ENCODE measurements at regions not wholly inside any gene's neighbourhood (a gene's known extent, or its start where the extent isn't known, plus 50 kb on each side); places are given as distances from the start of the nearest gene placed in this dataset.

DNA sequence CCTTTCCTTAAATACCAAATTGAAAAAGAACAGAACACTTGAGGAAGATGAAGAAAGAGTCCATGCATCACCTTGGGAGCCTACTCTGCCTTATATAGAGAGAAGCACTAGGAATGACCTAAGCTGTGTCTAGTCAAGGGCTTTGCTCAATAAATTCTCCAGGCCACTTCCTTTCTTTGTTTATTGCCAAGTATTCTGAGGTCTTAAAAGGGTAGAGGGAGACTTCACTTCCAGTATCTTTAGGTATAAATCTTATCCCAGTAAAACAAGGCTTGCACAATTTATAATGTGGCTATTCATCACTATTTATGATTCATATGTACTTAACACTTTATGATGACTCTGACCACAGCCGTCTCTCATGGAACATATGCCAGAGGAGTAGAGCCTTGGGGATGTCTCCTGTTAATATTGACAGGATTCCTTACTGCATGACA lies 85.1 kb upstream of the ARHGAP5 start:
- Histone ChIP-seq H3K27me3 (no peaks in the 10 kb centered on the region), H3K36me3 (no peaks in the 10 kb centered on the region), H3K4me3 (ENCODE audit: low read depth, low read length) (no peak overlapping the region), H3K9me3 (no peaks in the 10 kb centered on the region), H3K4me1 (0 out of 2 replicates have a peak, but pooled peaks cover 4% of the 10 kb centered on the region)
- no peak for DNase-seq
- TF ChIP-seq CTCF (IDR thresholded peaks at IDR 0.05; ENCODE audit: low read depth, low read length) = no peak

DNA sequence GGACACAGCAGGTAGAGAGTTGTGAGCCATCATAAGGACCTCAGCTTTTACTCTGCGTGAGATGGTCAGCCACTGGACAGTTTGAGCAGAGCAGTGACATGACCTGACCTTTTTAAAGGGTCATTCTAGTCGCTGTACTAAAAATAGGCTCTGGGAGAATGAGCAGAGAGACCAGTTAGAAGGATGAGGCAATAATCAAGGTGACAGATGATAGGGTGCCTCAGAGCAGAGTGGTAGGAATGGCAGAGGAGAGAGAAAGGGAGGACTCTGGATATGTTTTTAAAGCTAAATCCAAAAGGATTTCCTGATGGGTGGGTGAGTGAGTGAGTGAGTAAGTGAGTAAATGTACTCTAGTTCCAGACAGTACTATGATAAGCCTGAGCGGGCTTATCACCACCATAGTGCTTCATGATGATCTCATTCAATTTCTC lies 83.6 kb upstream of the ARHGAP5 start:
- Histone ChIP-seq H3K9me3 (no peaks in the 10 kb centered on the region), H3K4me1 (peaks cover 12% of the 10 kb centered on the region; the same call in 1 of the 2 replicates), H3K4me3 (ENCODE audit: low read depth, low read length) (no peak overlapping the region), H3K27me3 (no peaks in the 10 kb centered on the region), H3K36me3 (no peaks in the 10 kb centered on the region)
- TF ChIP-seq CTCF (IDR thresholded peaks at IDR 0.05; ENCODE audit: low read depth, low read length) = no peak
- DNase-seq = no peak

DNA sequence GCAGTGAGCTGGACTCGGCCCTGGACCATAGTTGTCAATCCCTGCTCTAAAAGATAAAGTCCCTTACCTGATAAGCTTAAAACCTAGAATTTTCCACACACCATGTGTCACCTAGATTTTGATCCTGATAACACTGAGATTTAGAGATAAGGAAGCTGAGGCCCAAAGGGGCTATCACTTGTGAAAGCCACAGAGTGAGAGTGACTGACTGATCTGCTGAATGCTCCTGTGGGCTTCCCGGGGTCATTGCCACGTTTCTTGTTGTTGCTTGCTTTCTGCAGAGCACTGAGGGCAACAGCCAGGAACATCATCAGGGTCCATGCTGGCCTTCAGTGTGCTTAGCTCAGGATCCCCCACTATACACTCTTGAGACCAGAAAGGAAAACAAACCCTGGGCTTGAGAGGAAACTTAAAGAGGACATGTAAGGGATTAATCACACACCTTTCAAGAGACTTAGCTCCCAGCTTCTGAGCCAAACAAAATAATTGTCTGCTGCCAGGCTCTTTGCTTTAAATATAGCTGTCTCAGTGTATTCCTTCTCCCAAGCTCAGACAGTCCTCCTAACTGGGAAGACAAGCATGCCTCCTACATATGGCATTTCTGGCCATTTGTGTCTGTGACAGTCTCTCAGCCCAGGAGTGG lies 82.6 kb upstream of the ARHGAP5 start:
- no peak overlapping the region for H3K4me3 ChIP-seq (ENCODE audit: low read depth, low read length)
- DNase-seq = no peak
- no peaks in the 10 kb centered on the region for H3K9me3 ChIP-seq
- TF ChIP-seq CTCF (IDR thresholded peaks at IDR 0.05; ENCODE audit: low read depth, low read length) = no peak
- H3K27me3 ChIP-seq = no peaks in the 10 kb centered on the region
- peaks cover 13% of the 10 kb centered on the region; the same call in 1 of the 2 replicates for H3K4me1 ChIP-seq
- H3K36me3 ChIP-seq = no peaks in the 10 kb centered on the region

DNA sequence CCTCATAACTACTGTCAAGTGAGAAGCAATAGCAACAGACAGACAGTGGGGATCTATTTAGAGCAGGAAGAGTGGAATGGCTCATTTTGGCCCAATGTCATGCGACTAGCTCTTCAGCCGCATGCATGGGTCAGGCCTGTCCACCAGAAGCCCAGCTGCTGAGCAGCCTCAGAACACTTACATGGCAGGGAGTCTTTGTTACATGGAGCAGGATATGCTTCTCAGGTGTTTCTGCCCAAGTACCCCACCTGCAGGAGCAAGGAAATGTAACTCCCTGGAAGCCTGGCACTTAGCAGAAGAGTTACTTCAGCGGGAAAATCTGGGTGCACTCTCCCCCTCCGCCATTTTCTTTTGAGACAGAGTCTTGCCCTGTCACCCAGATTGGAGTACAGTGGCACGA lies 73.5 kb upstream of the ARHGAP5 start:
- Histone ChIP-seq H3K27me3 (no peaks in the 10 kb centered on the region), H3K36me3 (no peaks in the 10 kb centered on the region), H3K9me3 (no peaks in the 10 kb centered on the region), H3K4me1 (0 out of 2 replicates have a peak, but pooled peaks cover under 1% of the 10 kb centered on the region), H3K4me3 (ENCODE audit: low read depth, low read length) (no peak overlapping the region)
- TF ChIP-seq CTCF (IDR thresholded peaks at IDR 0.05; ENCODE audit: low read depth, low read length) = no peak
- no peak for DNase-seq

DNA sequence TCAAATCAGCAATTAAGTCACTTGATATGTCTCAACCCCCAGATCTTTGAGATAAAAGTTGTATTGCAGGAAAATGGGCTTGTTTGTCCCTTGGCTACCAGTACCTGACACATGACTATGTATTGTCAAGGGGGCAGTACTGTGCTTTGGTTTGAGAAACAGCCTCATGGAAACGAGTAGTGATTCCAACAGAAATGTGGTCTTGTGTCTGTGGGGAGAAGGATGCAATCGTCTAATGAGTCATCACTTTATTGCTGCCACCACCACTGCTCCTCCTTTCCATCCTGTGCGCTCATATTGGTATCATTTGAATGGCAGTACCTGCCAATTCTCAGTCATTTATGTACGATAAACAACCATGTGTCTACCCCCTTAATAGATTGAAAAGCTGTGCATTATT lies 72.8 kb upstream of the ARHGAP5 start:
- no peaks in the 10 kb centered on the region for H3K27me3 ChIP-seq
- no peaks in the 10 kb centered on the region for H3K4me1 ChIP-seq
- H3K36me3 ChIP-seq = no peaks in the 10 kb centered on the region
- no peak for DNase-seq
- no peaks in the 10 kb centered on the region for H3K9me3 ChIP-seq
- TF ChIP-seq CTCF (IDR thresholded peaks at IDR 0.05; ENCODE audit: low read depth, low read length) = no peak
- H3K4me3 ChIP-seq (ENCODE audit: low read depth, low read length) = no peak overlapping the region

GRCh38 chr14:32005628-32006027 lies 71.5 kb upstream of the ARHGAP5 start:
- DNase-seq = no peak
- no peaks in the 10 kb centered on the region for H3K9me3 ChIP-seq
- H3K4me3 ChIP-seq (ENCODE audit: low read depth, low read length) = no peak overlapping the region
- H3K36me3 ChIP-seq = no peaks in the 10 kb centered on the region
- H3K4me1 ChIP-seq = no peaks in the 10 kb centered on the region
- TF ChIP-seq CTCF (IDR thresholded peaks at IDR 0.05; ENCODE audit: low read depth, low read length) = no peak
- H3K27me3 ChIP-seq = no peaks in the 10 kb centered on the region
